ENCODE measurements at regions not wholly inside any gene's neighbourhood (a gene's known extent, or its start where the extent isn't known, plus 50 kb on each side); places are given as distances from the start of the nearest gene placed in this dataset.

DNA sequence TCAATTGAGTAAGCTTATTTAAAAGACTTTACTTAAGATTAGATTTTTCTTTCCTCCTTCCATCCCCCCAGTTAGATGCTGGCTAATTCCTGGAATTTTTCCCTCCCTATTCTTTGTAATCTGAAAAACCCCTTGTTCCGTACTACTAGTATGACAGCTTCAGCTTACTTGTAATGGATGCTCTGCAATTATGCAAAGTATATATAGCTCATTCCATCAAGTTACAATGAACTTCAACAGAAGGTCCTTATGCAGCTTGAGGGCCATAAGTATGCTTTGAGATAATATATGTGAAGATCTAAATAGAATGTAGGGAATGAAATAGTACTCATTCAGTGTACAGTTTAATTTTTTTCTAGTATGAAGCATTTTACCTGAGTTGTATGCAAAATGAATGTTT, 398.3 kb upstream of the NAALADL2 start:
- no peak for TF ChIP-seq KAT2A (conservative IDR thresholded peaks at IDR 0.05; ENCODE audit: control insufficient read depth, low read depth, low read length)
- TF ChIP-seq SUZ12 (IDR thresholded peaks at IDR 0.05; ENCODE audit: unreplicated experiment): no peak
- TF ChIP-seq SP1 (IDR thresholded peaks at IDR 0.05; ENCODE audit: low read depth, low read length): no peak
- no peak for TF ChIP-seq FOS (IDR thresholded peaks at IDR 0.05; ENCODE audit: borderline replicate concordance, extremely low read depth, insufficient read length)
- no peak for TF ChIP-seq CREM (IDR thresholded peaks at IDR 0.05; ENCODE audit: low read depth)
- no peak for TF ChIP-seq DPF2 (IDR thresholded peaks at IDR 0.05)
- TF ChIP-seq CTCF (IDR thresholded peaks at IDR 0.05 in 2 of 3, conservative IDR thresholded peaks at IDR 0.05 in 1 of 3; ENCODE audit: control insufficient read depth in 2 of 3, extremely low read depth in 1 of 3, insufficient read depth in 1 of 3, low read depth in 3 of 3, low read length in 3 of 3): no peak
- TF ChIP-seq, protein P1, sequence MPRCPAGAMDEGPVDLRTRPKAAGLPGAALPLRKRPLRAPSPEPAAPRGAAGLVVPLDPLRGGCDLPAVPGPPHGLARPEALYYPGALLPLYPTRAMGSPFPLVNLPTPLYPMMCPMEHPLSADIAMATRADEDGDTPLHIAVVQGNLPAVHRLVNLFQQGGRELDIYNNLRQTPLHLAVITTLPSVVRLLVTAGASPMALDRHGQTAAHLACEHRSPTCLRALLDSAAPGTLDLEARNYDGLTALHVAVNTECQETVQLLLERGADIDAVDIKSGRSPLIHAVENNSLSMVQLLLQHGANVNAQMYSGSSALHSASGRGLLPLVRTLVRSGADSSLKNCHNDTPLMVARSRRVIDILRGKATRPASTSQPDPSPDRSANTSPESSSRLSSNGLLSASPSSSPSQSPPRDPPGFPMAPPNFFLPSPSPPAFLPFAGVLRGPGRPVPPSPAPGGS (IDR thresholded peaks at IDR 0.05; ENCODE audit: borderline replicate concordance, insufficient read depth, low read depth, low read length, poor library complexity, severe bottlenecking): no peak
- TF ChIP-seq STAT1 (conservative IDR thresholded peaks at IDR 0.05): no peak
- no peak for TF ChIP-seq EZH2 (IDR thresholded peaks at IDR 0.05; ENCODE audit: borderline replicate concordance, control insufficient read depth, low read depth, low read length)
- TF ChIP-seq RAD21 (IDR thresholded peaks at IDR 0.05; ENCODE audit: insufficient read depth, low read depth, low read length): no peak
- TF ChIP-seq GATAD2B (conservative IDR thresholded peaks at IDR 0.05; ENCODE audit: low read depth): no peak
